H1 (cell line): ENCODE measurements at regions not wholly inside any gene's neighbourhood (a gene's known extent, or its start where the extent isn't known, plus 50 kb on each side); places are given as distances from the start of the nearest gene placed in this dataset.

Experiments
- ASH2L ChIP-seq: fragments of 200-600, 300-600 bp; sonication (generic); IDR thresholded peaks from one replicate; pipeline ENCODE4 v1.7.1; 2017; ENCODE audit warnings: low read length
- CREB1 ChIP-seq: IDR thresholded peaks from 2 replicates; pipeline ENCODE4 v1.6.1; 2012; ENCODE audit warnings: inconsistent platforms
- CTBP2 ChIP-seq: IDR thresholded peaks from 2 replicates; pipeline ENCODE4 v1.7.0; 2011; ENCODE audit warnings: borderline replicate concordance, mild to moderate bottlenecking, moderate library complexity, mixed read lengths, low read length; ENCODE audit not compliant: insufficient read depth, insufficient read length
- GABPA ChIP-seq: IDR thresholded peaks from 2 replicates; pipeline ENCODE4 v1.6.1; 2011; ENCODE audit warnings: mild to moderate bottlenecking, low read length, moderate library complexity, borderline replicate concordance; ENCODE audit not compliant: insufficient read depth
- GTF2F1 ChIP-seq: IDR thresholded peaks from 2 replicates; pipeline ENCODE4 v1.6.1; 2012; ENCODE audit warnings: low read depth, low read length, improper control_type of control experiment, borderline replicate concordance
- NRF1 ChIP-seq: IDR thresholded peaks from 2 replicates; pipeline ENCODE4 v1.6.1; 2011; ENCODE audit warnings: mild to moderate bottlenecking, low read depth, low read length, improper control_type of control experiment
- PHF8 ChIP-seq: fragments of 200-600 bp; sonication (generic); conservative IDR thresholded peaks from 2 replicates; pipeline ENCODE4 v1.7.1; 2012; ENCODE audit warnings: low read depth, mild to moderate bottlenecking, inconsistent platforms, low read length, moderate library complexity
- YY1 ChIP-seq: IDR thresholded peaks from 2 replicates; pipeline ENCODE4 v1.6.1; 2011; ENCODE audit warnings: low read depth, mild to moderate bottlenecking, low read length
- TF ChIP-seq, protein P1 (sequence below): fragments of 300-600 bp; sonication (generic); IDR thresholded peaks from 2 replicates; pipeline ENCODE4 v1.7.1; 2012; ENCODE audit warnings: low read length, moderate library complexity, mild to moderate bottlenecking, inconsistent platforms; ENCODE audit not compliant: insufficient replicate concordance

DNA sequence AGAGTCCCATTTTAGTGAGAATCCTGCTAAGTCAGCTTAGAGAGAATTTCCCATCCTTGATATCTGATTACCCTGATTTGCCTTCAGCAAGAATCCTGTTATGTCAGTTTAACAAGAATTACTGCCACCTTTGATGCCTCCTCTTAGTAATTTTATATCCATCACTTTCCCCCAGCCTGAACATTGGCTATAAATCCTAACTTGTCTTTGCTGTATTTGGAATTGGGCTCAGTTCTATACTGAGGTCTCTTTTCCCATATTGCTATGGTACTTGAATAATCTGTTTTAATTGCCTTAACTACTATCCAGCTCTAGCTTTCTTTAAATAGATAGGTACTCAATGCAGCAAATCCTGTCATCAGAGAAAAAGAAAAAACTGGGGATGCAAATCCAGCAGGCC is 842.0 kb upstream of the ADAMTS5 start (continued):
- TF ChIP-seq, protein P1, sequence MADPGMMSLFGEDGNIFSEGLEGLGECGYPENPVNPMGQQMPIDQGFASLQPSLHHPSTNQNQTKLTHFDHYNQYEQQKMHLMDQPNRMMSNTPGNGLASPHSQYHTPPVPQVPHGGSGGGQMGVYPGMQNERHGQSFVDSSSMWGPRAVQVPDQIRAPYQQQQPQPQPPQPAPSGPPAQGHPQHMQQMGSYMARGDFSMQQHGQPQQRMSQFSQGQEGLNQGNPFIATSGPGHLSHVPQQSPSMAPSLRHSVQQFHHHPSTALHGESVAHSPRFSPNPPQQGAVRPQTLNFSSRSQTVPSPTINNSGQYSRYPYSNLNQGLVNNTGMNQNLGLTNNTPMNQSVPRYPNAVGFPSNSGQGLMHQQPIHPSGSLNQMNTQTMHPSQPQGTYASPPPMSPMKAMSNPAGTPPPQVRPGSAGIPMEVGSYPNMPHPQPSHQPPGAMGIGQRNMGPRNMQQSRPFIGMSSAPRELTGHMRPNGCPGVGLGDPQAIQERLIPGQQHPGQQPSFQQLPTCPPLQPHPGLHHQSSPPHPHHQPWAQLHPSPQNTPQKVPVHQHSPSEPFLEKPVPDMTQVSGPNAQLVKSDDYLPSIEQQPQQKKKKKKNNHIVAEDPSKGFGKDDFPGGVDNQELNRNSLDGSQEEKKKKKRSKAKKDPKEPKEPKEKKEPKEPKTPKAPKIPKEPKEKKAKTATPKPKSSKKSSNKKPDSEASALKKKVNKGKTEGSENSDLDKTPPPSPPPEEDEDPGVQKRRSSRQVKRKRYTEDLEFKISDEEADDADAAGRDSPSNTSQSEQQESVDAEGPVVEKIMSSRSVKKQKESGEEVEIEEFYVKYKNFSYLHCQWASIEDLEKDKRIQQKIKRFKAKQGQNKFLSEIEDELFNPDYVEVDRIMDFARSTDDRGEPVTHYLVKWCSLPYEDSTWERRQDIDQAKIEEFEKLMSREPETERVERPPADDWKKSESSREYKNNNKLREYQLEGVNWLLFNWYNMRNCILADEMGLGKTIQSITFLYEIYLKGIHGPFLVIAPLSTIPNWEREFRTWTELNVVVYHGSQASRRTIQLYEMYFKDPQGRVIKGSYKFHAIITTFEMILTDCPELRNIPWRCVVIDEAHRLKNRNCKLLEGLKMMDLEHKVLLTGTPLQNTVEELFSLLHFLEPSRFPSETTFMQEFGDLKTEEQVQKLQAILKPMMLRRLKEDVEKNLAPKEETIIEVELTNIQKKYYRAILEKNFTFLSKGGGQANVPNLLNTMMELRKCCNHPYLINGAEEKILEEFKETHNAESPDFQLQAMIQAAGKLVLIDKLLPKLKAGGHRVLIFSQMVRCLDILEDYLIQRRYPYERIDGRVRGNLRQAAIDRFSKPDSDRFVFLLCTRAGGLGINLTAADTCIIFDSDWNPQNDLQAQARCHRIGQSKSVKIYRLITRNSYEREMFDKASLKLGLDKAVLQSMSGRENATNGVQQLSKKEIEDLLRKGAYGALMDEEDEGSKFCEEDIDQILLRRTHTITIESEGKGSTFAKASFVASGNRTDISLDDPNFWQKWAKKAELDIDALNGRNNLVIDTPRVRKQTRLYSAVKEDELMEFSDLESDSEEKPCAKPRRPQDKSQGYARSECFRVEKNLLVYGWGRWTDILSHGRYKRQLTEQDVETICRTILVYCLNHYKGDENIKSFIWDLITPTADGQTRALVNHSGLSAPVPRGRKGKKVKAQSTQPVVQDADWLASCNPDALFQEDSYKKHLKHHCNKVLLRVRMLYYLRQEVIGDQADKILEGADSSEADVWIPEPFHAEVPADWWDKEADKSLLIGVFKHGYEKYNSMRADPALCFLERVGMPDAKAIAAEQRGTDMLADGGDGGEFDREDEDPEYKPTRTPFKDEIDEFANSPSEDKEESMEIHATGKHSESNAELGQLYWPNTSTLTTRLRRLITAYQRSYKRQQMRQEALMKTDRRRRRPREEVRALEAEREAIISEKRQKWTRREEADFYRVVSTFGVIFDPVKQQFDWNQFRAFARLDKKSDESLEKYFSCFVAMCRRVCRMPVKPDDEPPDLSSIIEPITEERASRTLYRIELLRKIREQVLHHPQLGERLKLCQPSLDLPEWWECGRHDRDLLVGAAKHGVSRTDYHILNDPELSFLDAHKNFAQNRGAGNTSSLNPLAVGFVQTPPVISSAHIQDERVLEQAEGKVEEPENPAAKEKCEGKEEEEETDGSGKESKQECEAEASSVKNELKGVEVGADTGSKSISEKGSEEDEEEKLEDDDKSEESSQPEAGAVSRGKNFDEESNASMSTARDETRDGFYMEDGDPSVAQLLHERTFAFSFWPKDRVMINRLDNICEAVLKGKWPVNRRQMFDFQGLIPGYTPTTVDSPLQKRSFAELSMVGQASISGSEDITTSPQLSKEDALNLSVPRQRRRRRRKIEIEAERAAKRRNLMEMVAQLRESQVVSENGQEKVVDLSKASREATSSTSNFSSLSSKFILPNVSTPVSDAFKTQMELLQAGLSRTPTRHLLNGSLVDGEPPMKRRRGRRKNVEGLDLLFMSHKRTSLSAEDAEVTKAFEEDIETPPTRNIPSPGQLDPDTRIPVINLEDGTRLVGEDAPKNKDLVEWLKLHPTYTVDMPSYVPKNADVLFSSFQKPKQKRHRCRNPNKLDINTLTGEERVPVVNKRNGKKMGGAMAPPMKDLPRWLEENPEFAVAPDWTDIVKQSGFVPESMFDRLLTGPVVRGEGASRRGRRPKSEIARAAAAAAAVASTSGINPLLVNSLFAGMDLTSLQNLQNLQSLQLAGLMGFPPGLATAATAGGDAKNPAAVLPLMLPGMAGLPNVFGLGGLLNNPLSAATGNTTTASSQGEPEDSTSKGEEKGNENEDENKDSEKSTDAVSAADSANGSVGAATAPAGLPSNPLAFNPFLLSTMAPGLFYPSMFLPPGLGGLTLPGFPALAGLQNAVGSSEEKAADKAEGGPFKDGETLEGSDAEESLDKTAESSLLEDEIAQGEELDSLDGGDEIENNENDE, result no peak
- TF ChIP-seq GTF2F1, result no peak
- TF ChIP-seq ASH2L, result no peak
- no peak for TF ChIP-seq CTBP2
- TF ChIP-seq YY1, result no peak
- no peak for TF ChIP-seq NRF1
- TF ChIP-seq PHF8, result no peak
- TF ChIP-seq GABPA, result no peak
- no peak for TF ChIP-seq CREB1
